ENCODE measurements at regions not wholly inside any gene's neighbourhood (a gene's known extent, or its start where the extent isn't known, plus 50 kb on each side); places are given as distances from the start of the nearest gene placed in this dataset.
"Not testable (repeated sequence)": the region's sequence is repeated elsewhere in the genome, so short reads cannot be mapped to it uniquely, and the experiment has no call there.

GRCh38 chr13:63218596-63218995, 1802.9 kb upstream of the PCDH20 start:
- TF ChIP-seq CTCF, POLR2A (IDR thresholded peaks at IDR 0.05): not testable (repeated sequence)
